NCI-H2171 treated with DMSO at 0.1 percent for 48 hours (cell line): ENCODE measurements at regions not wholly inside any gene's neighbourhood (a gene's known extent, or its start where the extent isn't known, plus 50 kb on each side); places are given as distances from the start of the nearest gene placed in this dataset.
"Not testable (repeated sequence)": the region's sequence is repeated elsewhere in the genome, so short reads cannot be mapped to it uniquely, and the experiment has no call there.

Source experiments
- DNase-seq: peaks from one replicate; lab custom pipeline; 2025; lab: John Stamatoyannopoulos, UW

DNA sequence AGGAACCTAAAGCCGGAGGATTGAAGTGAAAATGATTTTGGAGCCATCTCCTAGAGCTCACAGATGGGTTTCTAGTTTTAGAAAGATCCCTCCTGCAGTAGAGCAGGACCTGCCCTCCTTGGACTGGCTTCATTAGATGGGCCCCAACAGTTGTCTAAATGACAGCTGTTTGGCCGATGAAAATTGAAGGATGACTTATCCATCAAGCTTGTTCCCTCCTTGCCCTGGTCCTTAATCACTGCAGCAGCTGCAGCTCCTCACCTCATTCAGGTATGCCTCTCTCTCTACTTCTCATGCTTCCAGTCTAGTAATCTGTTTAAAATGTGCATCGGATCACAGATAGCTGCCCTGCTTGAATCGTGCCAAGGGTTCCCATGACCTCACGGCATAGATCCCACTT is 677.6 kb downstream of the BCL11A start:
- DNase-seq: no peak

DNA sequence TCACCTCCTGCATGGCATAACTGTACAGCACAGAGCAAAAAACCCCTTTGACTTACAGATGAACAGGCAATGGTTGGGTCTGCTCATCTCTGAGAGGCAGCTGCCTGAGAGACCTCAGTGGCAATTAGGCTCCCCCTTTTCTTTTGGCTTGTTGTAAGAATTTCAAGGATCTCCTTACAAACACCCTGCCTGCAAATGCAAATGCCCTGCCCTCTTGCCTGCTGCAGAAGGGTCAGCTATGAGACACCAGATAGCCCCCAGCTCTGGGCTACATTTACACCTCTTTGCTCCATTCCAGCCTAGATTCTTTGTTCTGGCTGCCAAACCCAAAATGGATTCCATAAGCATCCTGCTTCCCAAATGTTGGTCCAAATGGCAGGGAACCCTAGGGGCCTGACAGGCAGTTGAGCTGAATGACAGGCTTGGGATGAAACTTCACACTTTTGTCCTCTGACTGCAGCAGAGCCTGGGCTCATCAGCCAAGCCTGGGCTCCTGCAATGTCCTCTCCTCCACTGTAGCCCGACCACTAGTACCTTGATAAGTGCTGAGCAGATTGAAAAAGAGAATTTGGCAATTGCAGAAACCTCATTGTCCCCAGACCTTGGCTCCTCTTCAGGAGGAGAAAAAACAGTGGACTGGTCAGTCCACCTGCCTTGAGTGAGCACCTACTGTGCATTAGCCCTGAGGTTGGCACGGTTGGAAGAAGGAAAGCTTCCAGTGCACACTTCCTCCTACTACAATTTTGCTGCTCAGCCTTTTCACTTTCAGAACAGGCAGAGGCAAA is 678.3 kb downstream of the BCL11A start:
- no peak for DNase-seq

DNA sequence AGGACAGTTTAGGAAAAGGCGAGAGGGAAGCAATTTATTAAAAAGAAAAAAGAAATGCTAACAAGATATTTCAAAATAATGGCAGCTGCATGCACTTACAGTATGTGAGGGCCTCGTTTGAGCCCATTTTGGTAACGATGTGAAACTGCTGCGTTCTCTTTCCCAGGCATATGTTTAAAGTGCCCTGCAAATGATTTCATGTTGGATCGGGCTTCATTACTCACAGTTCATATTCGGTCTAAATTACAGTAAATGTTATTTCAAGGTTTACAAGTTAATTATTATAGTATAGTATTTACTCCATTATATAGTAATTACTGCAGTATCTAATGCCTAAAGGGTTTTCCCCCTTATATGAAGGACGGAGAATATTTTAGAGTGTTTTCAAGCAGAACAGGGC is 679.1 kb downstream of the BCL11A start:
- no peak for DNase-seq

DNA sequence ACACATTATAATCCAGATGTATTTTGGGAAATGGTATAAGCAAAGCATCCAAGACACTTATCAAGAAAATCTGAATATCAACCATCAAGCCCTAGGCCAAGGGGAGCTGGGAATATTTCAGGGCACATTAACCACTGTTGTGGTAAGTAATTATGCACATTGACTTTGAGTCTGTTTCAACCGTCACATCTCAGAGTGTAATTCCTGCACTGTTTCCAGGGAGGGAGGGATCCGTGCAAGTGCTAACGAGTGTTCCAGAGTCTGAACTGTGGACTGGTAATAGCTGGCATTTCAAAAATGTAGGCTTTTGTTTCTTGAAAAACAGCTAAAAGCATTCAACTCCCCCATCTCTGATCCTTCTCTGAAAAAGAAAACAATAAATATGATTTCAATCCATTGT is 681.6 kb downstream of the BCL11A start:
- no peak for DNase-seq

DNA sequence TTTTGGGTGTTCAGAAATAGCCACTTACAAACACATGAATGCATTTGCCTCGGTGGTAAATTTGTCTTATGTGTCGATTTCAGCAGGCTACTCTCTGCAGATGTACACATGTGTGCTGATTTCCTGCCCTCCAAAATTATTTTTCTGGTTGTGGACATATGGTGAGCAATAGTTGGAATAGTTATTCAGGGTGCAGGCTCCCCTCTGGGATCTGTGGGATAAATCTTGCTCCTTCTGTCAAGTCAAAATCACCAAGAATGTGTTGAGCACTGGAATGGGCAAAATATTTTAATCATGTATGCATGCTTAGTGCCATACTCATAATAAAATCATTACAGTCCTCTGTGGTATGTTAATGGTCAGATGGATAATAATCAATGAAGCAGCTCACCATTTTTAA is 684.5 kb downstream of the BCL11A start:
- DNase-seq: no peak

DNA sequence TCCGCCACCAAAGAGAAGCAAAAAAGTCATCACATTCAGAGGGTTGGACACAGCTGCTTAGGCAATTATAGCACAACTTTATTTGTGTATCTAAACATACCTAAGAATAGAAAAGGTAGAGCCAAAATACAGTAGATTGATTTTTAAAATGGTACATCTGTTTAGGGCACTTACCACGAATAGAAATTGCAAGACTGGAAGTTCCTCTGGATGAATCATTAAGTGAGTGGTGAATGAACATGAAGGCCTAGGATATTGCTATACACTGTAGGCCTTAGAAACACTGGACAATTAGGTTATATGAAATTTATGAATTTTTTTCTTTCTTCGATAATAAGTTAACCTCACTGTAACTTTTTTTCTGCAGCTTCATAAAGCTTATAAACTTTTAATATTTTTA is 687.0 kb downstream of the BCL11A start:
- no peak for DNase-seq

DNA sequence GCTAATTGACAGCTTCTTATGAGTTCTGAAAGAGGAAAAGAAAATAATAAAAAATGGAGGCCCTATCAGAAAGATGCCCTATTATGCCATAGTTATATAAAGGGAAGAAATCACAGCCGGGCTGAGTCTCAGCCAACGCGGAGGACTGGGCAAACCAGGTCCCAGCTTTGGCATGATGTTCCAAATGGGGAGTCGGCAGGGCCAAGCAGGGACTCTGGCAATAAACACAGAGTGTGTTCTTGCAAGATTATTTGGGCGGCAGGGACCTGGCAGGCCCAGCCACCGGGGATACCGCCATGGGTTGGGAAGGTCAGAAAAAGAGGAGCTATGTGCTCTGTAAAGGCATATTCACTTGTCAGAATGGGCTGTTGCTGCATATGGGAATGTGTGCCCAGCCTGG is 694.9 kb downstream of the BCL11A start:
- DNase-seq: no peak

DNA sequence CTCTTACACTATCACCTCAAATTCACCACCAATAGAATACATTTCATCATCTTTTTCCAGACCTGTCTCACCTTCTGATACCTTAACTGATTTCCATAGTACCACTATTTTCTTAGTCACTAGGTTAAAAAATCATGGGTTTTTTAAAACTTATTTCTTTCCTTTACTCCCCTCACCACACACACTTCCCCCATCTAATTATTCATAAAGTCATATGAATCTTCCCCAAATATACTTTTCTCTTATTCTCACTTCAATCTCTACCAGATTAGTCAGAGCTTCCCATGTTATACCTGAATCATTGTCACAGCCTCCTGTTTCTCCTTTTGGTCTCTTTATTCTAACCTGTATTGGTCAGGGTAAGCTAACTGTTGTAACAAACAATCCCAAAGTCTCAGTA is 696.3 kb downstream of the BCL11A start:
- no peak for DNase-seq

DNA sequence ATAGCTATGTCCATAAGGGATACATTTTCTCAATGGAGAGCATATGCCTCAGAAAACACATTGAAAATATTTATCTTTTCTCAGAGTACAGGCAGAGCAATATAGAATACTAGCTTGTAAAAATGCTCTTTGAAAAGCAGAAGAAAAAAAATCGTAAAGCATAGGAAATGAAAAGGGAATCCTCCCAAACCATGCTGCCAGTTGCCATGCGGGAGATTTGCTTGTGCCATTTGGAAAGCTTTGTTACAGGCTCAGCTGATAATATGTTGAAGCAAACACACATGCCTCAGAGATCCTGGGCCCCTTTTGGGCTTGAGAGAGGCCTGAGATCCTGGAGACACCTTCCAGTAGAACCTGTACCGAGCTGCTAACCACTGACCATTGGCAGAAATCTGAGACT is 697.1 kb downstream of the BCL11A start:
- DNase-seq: no peak

DNA sequence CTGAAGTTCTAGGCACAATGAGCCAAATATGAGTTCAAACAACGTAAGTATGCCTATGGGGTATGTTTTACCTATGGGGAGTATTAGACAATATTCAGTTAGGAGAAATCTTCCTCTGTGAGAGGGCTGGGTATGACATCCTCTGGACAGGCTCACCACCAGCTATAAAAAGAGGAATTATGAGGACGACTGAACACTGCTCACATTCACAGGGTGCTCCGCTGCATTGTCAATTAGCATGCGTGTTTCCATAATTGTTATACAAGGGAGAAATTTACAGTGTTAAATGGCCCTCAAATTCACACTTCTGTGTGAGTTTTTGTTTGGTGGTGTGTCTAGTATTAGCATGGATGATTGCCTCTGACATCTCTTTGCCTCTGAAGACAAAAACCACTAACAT is 700.4 kb downstream of the BCL11A start:
- no peak for DNase-seq

DNA sequence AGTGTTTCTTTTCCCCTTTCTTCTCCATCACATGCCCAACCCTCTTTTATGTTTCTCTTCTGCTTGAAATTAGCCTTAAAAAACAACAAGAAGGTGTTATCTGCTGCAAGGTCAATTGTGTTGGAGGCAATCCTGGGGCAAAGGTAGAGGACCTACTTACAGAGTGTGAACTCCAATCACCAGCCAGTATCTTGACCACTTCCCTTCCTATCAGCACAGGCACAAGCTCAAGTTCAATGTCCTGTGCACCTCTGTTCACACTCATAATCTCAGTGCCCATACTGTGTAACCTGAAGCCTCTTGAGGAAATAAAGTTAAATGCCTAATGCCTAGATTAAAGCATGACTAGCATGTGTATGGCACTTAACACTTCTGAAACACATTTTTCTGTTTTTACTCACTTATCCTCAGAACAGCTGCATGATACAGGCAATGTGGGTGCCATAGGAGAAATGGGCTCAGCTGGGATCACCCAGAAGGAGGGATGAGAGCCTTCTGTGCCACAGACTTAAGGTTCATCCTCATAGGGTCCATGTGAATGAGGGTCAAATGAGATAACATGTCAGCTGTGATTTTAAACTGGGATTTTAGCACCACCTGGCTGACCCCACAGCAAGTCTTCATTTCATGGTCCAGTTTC is 701.5 kb downstream of the BCL11A start:
- DNase-seq: no peak

DNA sequence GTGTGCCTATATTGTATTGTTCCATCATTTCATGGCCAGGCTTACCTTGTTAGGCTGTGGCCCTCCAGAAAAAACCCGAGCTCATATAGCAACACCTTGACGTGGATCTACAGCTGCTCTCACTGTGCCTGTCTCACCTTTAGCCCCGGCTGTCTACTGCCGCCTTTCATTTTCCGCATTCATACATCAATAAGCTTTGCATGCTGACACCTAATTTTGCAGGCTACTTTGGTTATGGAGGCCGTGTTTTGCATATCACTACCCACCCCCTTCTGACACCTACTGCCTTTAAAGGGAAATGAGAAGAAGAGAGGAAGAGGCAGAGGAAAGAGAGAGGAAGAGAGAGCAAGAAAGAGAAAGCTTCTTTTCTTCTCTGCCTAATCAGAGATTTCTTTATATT is 702.9 kb downstream of the BCL11A start:
- DNase-seq: no peak

DNA sequence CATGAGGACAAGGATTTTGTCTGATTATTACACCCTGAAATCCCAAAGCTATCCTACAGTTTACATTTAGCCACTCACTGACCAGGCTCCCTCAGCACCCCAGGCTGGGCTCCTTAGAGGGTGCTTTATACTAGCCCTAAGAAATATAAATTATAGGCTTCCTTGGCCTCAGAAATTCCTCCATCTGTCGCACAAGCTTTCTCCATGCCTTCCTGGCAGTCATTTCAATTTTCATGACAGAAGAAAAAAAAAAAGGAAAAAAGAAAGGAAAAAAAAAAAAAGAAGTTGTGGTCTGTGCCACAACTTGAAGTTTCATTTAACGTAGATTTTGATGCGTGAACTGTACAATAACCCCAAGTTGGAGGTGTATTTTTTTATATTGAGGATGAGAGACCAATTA is 719.5 kb downstream of the BCL11A start:
- DNase-seq: no peak

DNA sequence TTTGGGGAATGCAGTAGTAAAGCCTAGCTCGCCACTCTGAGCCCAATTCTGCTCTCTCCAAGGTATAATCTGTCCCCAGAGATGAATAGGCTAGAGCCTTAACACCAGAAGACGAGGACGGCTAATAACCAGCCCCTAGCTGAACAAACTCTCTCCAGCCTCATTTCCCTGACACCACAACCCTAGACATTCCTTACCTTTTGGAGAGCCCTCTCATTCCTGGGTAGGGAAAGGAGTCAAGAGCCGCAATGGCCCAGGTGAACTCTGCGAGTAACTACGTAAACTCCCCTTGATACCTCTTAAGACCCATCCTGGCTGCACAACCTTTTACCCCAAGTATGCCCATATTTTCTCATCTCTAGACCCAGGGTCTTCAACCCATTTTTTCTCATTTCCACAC is 722.9 kb downstream of the BCL11A start:
- no peak for DNase-seq

DNA sequence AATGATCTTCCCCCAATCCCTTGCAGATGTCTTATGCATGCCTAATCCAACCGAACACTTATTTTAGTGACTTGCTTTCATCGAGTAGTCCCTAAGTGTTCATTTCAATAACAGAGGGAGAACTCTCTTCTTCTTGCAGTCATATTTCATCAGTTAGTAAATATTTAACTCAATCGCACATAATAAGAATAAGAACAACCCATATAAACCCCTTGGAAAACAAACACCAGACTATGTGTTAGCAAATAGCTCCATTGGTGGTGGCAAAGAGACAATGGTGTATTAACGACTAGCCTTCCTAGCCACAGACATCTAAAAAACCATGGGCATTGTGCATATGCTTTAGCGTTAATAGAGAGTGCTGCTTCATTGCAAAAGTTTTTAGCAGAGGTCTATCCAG is 725.8 kb downstream of the BCL11A start:
- no peak for DNase-seq

DNA sequence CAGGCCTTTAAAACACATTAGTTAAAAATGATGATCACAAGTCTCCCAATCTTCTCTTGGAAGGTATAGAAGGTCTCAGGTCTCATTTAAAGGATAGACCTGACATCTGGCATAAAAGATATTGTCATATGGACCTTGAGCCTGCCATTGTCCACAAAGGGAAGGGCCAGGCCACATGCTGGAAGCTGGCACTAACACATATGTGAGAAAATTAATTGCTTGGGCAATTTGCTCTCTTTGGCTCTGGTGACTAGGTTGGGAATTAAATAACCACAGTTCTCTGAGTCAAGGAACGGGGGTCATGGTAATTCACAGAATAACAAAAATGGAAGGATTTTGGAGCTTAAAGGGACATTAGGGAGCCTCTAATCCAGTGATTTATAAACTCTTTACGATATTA is 727.3 kb downstream of the BCL11A start:
- DNase-seq: no peak

DNA sequence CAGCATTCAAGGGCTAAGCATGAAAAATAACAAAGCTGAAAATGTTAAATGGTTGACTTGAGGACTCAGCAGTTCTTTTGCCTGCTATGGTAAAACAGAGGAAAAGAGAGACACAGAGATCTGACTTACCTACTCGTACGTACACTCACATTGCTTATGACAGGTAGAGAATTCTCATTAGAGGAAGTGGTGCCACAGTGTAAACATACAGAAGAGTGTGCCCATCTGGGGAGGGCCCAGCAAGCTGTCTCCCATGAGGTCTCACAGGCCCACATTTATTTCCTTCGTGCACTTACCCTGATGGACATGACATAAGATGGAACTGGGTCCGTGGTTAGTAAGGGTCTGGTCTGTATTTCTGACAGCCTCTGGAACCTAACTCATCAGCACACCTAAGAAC is 729.1 kb downstream of the BCL11A start:
- DNase-seq: peak; percentile 8

DNA sequence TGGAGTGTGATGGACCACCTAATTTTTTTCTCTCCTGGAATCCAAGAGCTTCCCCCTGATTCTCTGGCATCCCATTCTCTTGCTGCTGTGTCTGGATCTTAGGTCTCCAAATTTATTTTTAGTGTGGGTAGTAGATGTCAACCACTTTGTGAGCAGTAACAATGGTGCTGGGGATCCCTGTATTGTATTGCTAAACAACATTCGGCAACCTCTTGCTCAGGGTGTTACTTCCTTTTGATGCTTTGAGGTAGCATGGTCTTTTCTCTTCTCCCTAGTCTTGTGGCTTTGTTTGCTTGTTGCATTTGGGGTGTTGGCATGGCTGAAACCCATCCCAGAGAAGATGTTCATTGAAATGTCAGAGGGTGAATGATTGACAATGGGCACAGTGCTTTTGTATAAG is 737.4 kb downstream of the BCL11A start:
- DNase-seq: no peak

DNA sequence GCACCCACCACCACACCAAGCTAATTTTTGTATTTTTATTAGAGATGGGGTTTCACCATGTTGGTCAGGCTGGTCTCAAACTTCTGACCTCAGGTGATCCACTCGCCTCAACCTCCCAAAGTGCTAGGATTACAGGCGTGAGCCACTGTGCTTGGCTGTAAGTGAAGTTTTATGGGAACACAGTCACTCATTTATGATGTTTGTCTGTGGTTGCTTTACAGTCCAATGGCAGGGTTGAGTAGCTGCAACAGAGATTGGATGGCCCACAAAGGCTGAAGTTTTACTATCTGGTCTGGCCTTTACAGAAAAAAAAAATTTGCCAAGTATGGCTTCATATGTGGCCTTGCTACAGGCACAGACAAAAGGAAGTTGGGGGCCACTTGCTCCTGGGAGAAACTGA is 743.2 kb downstream of the BCL11A start:
- DNase-seq: not testable (repeated sequence)

DNA sequence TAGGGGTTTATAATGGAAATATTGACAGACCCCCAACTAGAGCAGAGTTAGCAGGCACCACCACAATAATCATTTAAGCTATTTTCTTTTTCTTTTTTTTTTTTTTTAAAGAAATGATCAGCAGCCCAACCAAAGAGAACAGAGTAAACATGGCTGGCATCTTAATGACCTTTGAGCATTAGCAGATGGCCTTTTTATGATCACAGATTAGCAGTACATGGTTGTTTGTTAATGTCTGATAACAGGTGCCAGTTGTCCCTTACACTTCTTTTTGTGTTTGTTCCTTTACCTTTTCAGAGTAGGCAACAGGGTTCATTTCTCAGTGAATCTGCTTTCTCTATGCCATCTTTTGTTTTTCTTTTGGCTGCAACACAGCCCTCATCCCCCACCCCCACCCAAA is 747.0 kb downstream of the BCL11A start:
- DNase-seq: peak; percentile 14

DNA sequence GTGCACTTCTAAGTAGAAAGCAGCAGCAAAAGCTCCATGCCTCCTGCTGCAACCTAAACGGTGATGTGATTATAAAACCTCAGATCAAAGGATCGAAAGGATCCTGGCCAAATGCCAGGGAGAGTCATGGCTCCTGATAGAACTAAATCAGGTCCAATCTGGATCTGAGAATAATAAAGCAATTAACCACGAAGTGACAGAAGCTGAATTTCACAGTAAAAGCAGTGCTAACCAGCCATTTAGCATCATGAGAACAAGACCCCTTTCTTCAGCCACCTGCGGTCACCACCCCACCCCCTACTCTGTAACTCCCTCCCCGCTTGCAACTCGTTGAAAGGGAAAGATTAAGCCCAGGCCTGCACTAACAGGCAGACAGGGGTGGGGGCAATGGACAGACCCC is 748.7 kb downstream of the BCL11A start:
- no peak for DNase-seq

DNA sequence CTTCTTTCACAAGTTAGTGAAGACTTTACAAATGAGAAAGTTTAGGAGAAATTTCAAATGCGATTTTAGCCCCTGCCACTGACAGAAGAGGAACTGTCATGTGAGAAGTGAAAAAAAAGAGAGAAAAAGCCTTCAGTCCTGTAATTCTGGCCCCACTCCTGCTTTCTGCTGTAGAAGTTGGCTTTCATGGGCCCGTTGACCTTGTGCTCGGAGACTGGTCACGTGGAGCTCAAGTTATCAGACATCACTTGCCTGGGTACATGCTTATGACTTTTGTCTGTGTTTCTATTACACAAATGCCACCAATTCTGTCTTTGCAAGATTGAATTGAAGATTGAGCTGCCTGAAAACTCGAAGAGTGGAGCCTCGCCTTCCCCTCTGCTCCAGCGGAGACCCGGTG is 749.9 kb downstream of the BCL11A start:
- DNase-seq: no peak

DNA sequence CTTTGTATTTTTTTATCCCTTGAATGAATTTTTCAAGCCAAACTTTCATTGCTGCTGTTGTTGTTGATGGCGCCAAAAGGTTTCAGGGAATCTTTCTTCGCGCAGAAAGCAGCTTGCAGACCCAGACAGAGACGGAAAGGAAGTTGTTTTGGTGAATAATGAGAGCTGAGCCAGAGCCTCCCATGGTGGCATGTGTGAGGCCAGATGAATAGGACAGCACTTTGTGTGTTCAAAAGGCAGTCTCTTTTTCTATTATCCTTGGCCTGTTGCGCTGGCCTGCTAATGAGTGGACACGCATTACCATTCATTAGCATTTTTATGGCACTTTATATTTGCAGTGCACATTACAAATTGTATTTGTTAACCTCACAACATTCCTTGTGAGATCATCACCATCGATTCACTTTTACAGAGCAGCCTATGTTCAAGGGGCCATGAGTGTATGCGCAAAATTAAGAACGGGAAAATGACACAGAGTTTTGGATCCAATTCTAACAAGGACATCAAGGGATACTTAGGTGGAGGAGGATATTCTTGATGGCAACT is 754.7 kb downstream of the BCL11A start:
- no peak for DNase-seq
